K562 (cell line): ENCODE measurements at regions not wholly inside any gene's neighbourhood (a gene's known extent, or its start where the extent isn't known, plus 50 kb on each side); places are given as distances from the start of the nearest gene placed in this dataset.

ENCODE experiments used
- BACH1 ChIP-seq: fragments of 200-800 bp; sonication (Bioruptor generic); IDR thresholded peaks from 2 replicates; pipeline ENCODE4 v1.6.1; 2016; ENCODE audit warnings: missing genetic modification characterization, missing compliant biosample characterization
- CBFA2T2 ChIP-seq: fragments of 450-650 bp; conservative IDR thresholded peaks from 2 replicates; pipeline ENCODE4 v1.6.1; 2017; ENCODE audit warnings: mild to moderate bottlenecking
- EZH2 ChIP-seq: IDR thresholded peaks from 2 replicates; pipeline ENCODE4 v1.6.1; 2012; ENCODE audit warnings: low read depth, mild to moderate bottlenecking, inconsistent platforms, low read length, borderline replicate concordance
- HMGXB4 ChIP-seq: sonication (generic); formaldehyde crosslinking; IDR thresholded peaks from 2 replicates; pipeline ENCODE4 v1.8.1; 2023; ENCODE audit warnings: mild to moderate bottlenecking, missing genetic modification reagents
- POLR2A ChIP-seq: fragments of 450-650 bp; conservative IDR thresholded peaks from 2 replicates; pipeline ENCODE4 v1.6.1; 2016
- POLR2AphosphoS2 ChIP-seq: IDR thresholded peaks from 2 replicates; pipeline ENCODE4 v1.6.1; 2012; ENCODE audit warnings: low read length, improper control_type of control experiment
- SP1 ChIP-seq: sonication (generic); formaldehyde crosslinking; IDR thresholded peaks from 2 replicates; pipeline ENCODE4 v1.8.1; 2022; ENCODE audit warnings: mild to moderate bottlenecking, missing genetic modification reagents
- TAF1 ChIP-seq: IDR thresholded peaks from 2 replicates; pipeline ENCODE4 v1.6.1; 2011; ENCODE audit warnings: mild to moderate bottlenecking, low read length, moderate library complexity; ENCODE audit not compliant: insufficient read depth, control insufficient read depth, severe bottlenecking; ENCODE audit errors: extremely low read depth

DNA sequence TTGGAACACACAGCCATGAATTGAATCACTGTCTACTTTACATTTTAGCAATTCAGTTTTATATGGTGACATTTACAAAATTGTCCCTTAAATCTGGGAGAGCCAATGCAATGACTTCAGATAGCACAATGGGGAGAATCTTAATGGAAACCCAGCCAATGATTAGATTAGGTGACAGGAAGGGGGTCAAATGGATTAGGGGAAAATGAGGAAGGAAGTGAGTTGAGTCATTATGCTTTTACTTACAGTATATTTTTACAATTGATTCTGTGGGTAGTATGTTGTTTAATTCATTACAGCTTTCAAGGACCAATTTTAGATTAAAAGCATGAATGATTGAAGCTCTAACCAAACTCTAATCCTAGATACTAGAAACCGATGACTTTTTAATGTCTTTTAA is 229.8 kb downstream of the SOX4 start:
- TF ChIP-seq BACH1 (no peak), TAF1 (no peak), POLR2A (no peak), HMGXB4 (CRISPR knock-in tag) (no peak), EZH2 (no peak), CBFA2T2 (no peak), POLR2AphosphoS2 (no peak), SP1 (CRISPR knock-in tag) (no peak)
